ENCODE measurements at regions not wholly inside any gene's neighbourhood (a gene's known extent, or its start where the extent isn't known, plus 50 kb on each side); places are given as distances from the start of the nearest gene placed in this dataset.

GRCh38 chr15:35998663-35999602, 453.0 kb upstream of the DPH6 start:
- Histone ChIP-seq H4K8ac (ENCODE audit: low read depth in 2 of 2, low read length in 2 of 2) (no peak overlapping the region), H3K4me3 (ENCODE audit: insufficient read depth, low read depth, low read length) (no peak overlapping the region), H3K4me2 (ENCODE audit: low read depth, low read length) (no peak overlapping the region), H3K79me1 (ENCODE audit: low read depth in 1 of 2, low read length in 2 of 2) (no peaks in the 10 kb centered on the region), H3K4me1 (ENCODE audit: control insufficient read depth, insufficient read depth, low read length) (no peaks in the 10 kb centered on the region), H3K23ac (ENCODE audit: low read depth, low read length) (no peak overlapping the region), H2BK5ac (ENCODE audit: low read depth, low read length, poor library complexity, severe bottlenecking) (no peak overlapping the region), H3K14ac (replicated peaks; ENCODE audit: low read depth, low read length) (no peak overlapping the region), H4K20me1 (ENCODE audit: insufficient read depth, low read length) (no peaks in the 10 kb centered on the region), H3K9ac (ENCODE audit: low read depth, low read length) (no peak overlapping the region), H2AFZ (replicated peaks; ENCODE audit: low read length, poor library complexity) (no peak overlapping the region), H4K5ac (ENCODE audit: low read depth, low read length) (no peak overlapping the region), H2BK120ac (ENCODE audit: low read depth, low read length) (no peak overlapping the region), H3K4ac (ENCODE audit: low read depth, low read length) (no peak overlapping the region), H3K9me1 (ENCODE audit: insufficient read depth, low read length) (no peaks in the 10 kb centered on the region), H2BK20ac (ENCODE audit: low read depth, low read length) (no peak overlapping the region), H3K36me3 (ENCODE audit: control insufficient read depth, insufficient read depth, low read length) (no peaks in the 10 kb centered on the region), H3K56ac (ENCODE audit: extremely low read depth, insufficient read depth, low read length) (no peak overlapping the region), H2AK5ac (ENCODE audit: low read depth, low read length) (no peak overlapping the region), H3K9me3 (ENCODE audit: control insufficient read depth, insufficient read depth, low read length) (no peaks in the 10 kb centered on the region), H4K91ac (ENCODE audit: insufficient read depth, low read depth, low read length) (no peak overlapping the region), H2AK9ac (replicated peaks; ENCODE audit: low read depth, low read length, poor library complexity) (no peak overlapping the region), H3K27me3 (ENCODE audit: control insufficient read depth, insufficient read depth, low read length) (no peaks in the 10 kb centered on the region; the same call in 1 of the 2 replicates), H2BK15ac (ENCODE audit: low read depth, low read length) (no peak overlapping the region), H3K18ac (ENCODE audit: low read depth, low read length) (no peak overlapping the region), H3K27ac (ENCODE audit: insufficient read depth, low read length) (no peak overlapping the region)
- no TSS peak for BruUV-seq (replicated peaks)
- POLR2A ChIA-PET (ENCODE audit: unreplicated experiment), result no interaction called here
- in situ Hi-C loops (cut with MboI; ENCODE audit: low sequenced_read_pairs), result no loop called here
- TF ChIP-seq CEBPB (IDR thresholded peaks at IDR 0.05; ENCODE audit: low read depth, low read length) (no peak), BHLHE40 (IDR thresholded peaks at IDR 0.05; ENCODE audit: low read depth, low read length) (no peak), POLR2A (IDR thresholded peaks at IDR 0.05; ENCODE audit: low read depth, low read length) (no peak), NFE2L2 (IDR thresholded peaks at IDR 0.05; ENCODE audit: low read depth, low read length) (no peak), ELK1 (IDR thresholded peaks at IDR 0.05; ENCODE audit: borderline replicate concordance, low read depth, low read length) (no peak), CHD1 (IDR thresholded peaks at IDR 0.05; ENCODE audit: low read depth, low read length) (no peak)
- dilution Hi-C loops (cut with HindIII; ENCODE audit: low sequenced_read_pairs, unreplicated experiment), result no loop called here
- WGBS, 2 experiments (ENCODE audit: extremely low coverage in 2 of 2, insufficient read length in 1 of 2), result no CpG with 5 or more reads among the region's 7 CpGs
- intact Hi-C loops (cut with micrococcal nuclease), result no loop called here
- DNase-seq (no peak), ATAC-seq (ENCODE audit: low read depth) (no peak)
- CTCF ChIA-PET, result interaction anchor here (0.6 kb wide), 1 partner anchor 14 kb away, joined by 3 read pairs; no protein-coding TSS in a partner anchor

Data from IMR-90 (cell line).